HepG2 (cell line): ENCODE measurements at regions not wholly inside any gene's neighbourhood (a gene's known extent, or its start where the extent isn't known, plus 50 kb on each side); places are given as distances from the start of the nearest gene placed in this dataset.

Experiments used
- BCLAF1 ChIP-seq: fragments of 450-650 bp; IDR thresholded peaks from 2 replicates; pipeline ENCODE4 v1.6.1; 2017; ENCODE audit warnings: mild to moderate bottlenecking
- KDM1A ChIP-seq: IDR thresholded peaks from 2 replicates; pipeline ENCODE4 v1.6.1; 2016; ENCODE audit warnings: missing compliant biosample characterization
- MEIS2 ChIP-seq: sonication (generic); formaldehyde crosslinking; IDR thresholded peaks from 2 replicates; pipeline ENCODE4 v1.9.0; 2021; ENCODE audit warnings: mild to moderate bottlenecking, missing genetic modification reagents
- RELA ChIP-seq: sonication (generic); formaldehyde crosslinking; IDR thresholded peaks from 2 replicates; pipeline ENCODE4 v1.4.0; 2020; ENCODE audit warnings: missing genetic modification reagents
- SP5 ChIP-seq: IDR thresholded peaks from 2 replicates; pipeline ENCODE4 v1.6.1; 2016; ENCODE audit warnings: low read depth, borderline replicate concordance
- ZNF263 ChIP-seq: sonication (generic); formaldehyde crosslinking; IDR thresholded peaks from 2 replicates; pipeline ENCODE4 v1.4.0; 2020; ENCODE audit warnings: missing genetic modification reagents
- ZNF362 ChIP-seq: sonication (generic); formaldehyde crosslinking; IDR thresholded peaks from 2 replicates; pipeline ENCODE4 v1.4.0; 2020; ENCODE audit warnings: missing genetic modification reagents, mild to moderate bottlenecking, borderline replicate concordance
- ZNF564 ChIP-seq: sonication (generic); formaldehyde crosslinking; IDR thresholded peaks from 2 replicates; pipeline ENCODE4 v1.8.1; 2023; ENCODE audit warnings: mild to moderate bottlenecking, missing genetic modification reagents
- ZNF788 ChIP-seq: sonication (generic); formaldehyde crosslinking; IDR thresholded peaks from 2 replicates; pipeline ENCODE4 v1.5.0; 2020; ENCODE audit warnings: mild to moderate bottlenecking, missing genetic modification reagents, borderline replicate concordance
- TF ChIP-seq, protein P1 (sequence below): sonication (generic); formaldehyde crosslinking; IDR thresholded peaks from one replicate; pipeline ENCODE4 v1.5.1; 2020; ENCODE audit warnings: mild to moderate bottlenecking, missing genetic modification reagents; ENCODE audit errors: not compliant biosample characterization
- TF ChIP-seq, protein P2 (sequence below): sonication (generic); formaldehyde crosslinking; IDR thresholded peaks from 2 replicates; pipeline ENCODE4 v1.4.0; 2020; ENCODE audit warnings: missing genetic modification reagents, mild to moderate bottlenecking, borderline replicate concordance
- TF ChIP-seq, protein P3 (sequence below): IDR thresholded peaks from 2 replicates; pipeline ENCODE4 v1.6.1; 2016; ENCODE audit warnings: missing compliant biosample characterization, missing genetic modification reagents, borderline replicate concordance

DNA sequence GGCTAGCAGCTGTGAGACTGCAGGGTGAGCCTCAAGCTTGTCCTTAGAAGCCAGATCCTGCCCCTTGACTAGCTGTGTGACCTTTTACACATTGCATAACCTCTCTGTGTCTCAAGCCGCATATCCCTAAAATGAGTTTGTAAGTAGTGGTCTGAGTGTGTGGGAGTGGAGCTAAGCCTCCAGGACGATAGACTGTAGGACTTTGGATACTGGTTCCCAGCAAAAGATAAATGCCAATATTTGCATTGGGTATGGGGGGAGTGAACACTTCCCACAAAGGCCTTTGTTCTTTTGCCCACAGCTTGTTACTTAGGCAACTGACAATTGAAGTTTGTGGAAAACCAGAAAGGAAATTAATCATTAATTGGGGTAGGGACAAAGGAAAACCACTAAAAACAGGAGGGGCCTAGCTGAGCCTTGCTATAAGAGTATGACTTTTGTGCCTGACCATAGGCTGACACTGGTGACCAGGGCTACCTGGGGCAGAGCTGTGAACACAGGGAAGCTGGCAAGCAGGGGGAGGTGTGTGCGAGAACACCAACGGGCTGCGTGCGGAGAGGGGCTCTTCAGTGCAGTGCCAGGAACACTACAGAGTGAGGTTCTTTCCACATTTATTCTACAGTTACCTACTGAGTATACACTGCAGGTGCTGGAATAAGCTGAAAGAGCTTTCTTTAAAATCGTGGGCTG, 102.4 kb upstream of the ETV3 start (continued):
- TF ChIP-seq BCLAF1 (no peak), SP5 (CRISPR knock-in tag) (peak; percentile 84; the same call in 1 of the 2 replicates), ZNF362 (CRISPR knock-in tag) (no peak), ZNF564 (CRISPR knock-in tag) (peak; percentile 43; the same call in 1 of the 2 replicates), RELA (CRISPR knock-in tag) (no peak), MEIS2 (CRISPR knock-in tag) (peak; percentile 13; the same call in 1 of the 2 replicates), ZNF788 (CRISPR knock-in tag) (peak; percentile 90; the same call in 1 of the 2 replicates), KDM1A (CRISPR knock-in tag) (peak; percentile 98), ZNF263 (CRISPR knock-in tag) (no peak)
- TF ChIP-seq, protein P1, sequence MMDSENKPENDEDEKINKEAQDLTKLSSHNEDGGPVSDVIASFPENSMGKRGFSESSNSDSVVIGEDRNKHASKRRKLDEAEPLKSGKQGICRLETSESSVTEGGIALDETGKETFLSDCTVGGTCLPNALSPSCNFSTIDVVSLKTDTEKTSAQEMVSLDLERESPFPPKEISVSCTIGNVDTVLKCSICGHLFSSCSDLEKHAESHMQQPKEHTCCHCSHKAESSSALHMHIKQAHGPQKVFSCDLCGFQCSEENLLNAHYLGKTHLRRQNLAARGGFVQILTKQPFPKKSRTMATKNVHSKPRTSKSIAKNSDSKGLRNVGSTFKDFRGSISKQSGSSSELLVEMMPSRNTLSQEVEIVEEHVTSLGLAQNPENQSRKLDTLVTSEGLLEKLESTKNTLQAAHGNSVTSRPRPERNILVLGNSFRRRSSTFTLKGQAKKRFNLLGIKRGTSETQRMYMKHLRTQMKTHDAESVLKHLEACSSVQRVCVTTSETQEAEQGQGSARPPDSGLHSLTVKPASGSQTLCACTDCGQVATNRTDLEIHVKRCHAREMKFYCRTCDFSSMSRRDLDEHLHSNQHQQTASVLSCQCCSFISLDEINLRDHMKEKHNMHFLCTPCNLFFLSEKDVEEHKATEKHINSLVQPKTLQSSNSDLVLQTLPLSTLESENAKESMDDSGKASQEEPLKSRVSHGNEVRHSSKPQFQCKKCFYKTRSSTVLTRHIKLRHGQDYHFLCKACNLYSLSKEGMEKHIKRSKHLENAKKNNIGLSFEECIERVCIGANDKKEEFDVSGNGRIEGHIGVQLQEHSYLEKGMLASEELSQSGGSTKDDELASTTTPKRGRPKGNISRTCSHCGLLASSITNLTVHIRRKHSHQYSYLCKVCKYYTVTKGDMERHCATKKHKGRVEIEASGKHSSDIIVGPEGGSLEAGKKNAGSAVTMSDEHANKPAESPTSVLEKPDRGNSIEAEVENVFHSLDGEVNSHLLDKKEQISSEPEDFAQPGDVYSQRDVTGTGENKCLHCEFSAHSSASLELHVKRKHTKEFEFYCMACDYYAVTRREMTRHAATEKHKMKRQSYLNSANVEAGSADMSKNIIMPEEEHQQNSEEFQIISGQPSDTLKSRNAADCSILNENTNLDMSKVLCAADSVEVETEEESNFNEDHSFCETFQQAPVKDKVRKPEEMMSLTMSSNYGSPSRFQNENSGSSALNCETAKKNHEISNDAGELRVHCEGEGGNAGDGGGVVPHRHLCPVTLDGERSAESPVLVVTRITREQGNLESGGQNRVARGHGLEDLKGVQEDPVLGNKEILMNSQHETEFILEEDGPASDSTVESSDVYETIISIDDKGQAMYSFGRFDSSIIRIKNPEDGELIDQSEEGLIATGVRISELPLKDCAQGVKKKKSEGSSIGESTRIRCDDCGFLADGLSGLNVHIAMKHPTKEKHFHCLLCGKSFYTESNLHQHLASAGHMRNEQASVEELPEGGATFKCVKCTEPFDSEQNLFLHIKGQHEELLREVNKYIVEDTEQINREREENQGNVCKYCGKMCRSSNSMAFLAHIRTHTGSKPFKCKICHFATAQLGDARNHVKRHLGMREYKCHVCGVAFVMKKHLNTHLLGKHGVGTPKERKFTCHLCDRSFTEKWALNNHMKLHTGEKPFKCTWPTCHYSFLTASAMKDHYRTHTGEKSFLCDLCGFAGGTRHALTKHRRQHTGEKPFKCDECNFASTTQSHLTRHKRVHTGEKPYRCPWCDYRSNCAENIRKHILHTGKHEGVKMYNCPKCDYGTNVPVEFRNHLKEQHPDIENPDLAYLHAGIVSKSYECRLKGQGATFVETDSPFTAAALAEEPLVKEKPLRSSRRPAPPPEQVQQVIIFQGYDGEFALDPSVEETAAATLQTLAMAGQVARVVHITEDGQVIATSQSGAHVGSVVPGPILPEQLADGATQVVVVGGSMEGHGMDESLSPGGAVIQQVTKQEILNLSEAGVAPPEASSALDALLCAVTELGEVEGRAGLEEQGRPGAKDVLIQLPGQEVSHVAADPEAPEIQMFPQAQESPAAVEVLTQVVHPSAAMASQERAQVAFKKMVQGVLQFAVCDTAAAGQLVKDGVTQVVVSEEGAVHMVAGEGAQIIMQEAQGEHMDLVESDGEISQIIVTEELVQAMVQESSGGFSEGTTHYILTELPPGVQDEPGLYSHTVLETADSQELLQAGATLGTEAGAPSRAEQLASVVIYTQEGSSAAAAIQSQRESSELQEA, result no peak
- TF ChIP-seq, protein P2, sequence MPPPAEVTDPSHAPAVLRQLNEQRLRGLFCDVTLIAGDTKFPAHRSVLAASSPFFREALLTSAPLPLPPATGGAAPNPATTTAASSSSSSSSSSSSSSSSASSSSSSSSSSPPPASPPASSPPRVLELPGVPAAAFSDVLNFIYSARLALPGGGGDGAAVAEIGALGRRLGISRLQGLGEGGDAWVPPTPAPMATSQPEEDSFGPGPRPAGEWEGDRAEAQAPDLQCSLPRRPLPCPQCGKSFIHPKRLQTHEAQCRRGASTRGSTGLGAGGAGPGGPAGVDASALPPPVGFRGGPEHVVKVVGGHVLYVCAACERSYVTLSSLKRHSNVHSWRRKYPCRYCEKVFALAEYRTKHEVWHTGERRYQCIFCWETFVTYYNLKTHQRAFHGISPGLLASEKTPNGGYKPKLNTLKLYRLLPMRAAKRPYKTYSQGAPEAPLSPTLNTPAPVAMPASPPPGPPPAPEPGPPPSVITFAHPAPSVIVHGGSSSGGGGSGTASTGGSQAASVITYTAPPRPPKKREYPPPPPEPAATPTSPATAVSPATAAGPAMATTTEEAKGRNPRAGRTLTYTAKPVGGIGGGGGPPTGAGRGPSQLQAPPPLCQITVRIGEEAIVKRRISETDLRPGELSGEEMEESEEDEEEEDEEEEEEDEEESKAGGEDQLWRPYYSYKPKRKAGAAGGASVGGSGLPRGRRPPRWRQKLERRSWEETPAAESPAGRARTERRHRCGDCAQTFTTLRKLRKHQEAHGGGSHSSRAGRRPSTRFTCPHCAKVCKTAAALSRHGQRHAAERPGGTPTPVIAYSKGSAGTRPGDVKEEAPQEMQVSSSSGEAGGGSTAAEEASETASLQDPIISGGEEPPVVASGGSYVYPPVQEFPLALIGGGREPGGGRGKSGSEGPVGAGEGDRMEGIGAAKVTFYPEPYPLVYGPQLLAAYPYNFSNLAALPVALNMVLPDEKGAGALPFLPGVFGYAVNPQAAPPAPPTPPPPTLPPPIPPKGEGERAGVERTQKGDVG, result no peak
- TF ChIP-seq, protein P3, sequence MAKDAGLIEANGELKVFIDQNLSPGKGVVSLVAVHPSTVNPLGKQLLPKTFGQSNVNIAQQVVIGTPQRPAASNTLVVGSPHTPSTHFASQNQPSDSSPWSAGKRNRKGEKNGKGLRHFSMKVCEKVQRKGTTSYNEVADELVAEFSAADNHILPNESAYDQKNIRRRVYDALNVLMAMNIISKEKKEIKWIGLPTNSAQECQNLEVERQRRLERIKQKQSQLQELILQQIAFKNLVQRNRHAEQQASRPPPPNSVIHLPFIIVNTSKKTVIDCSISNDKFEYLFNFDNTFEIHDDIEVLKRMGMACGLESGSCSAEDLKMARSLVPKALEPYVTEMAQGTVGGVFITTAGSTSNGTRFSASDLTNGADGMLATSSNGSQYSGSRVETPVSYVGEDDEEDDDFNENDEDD (CRISPR knock-in tag), result no peak
